SH-SY5Y (cell line): ENCODE measurements at regions not wholly inside any gene's neighbourhood (a gene's known extent, or its start where the extent isn't known, plus 50 kb on each side); places are given as distances from the start of the nearest gene placed in this dataset.

Experiments
- GATA2 ChIP-seq: IDR thresholded peaks from 2 replicates; pipeline ENCODE4 v1.6.1; 2011; ENCODE audit warnings: mild to moderate bottlenecking, low read depth, low read length
- GATA3 ChIP-seq: IDR thresholded peaks from 2 replicates; pipeline ENCODE4 v1.6.1; 2011; ENCODE audit warnings: low read depth, mild to moderate bottlenecking, low read length, moderate library complexity

GRCh38 chr2:8064603-8065002 lies 617.3 kb upstream of the ID2 start:
- TF ChIP-seq GATA2 (no peak), GATA3 (no peak)
